T-helper 22 cell (primary cell): ENCODE measurements at regions not wholly inside any gene's neighbourhood (a gene's known extent, or its start where the extent isn't known, plus 50 kb on each side); places are given as distances from the start of the nearest gene placed in this dataset.

Experiments
- DNase-seq: peaks from one replicate; pipeline ENCODE4 v3.0.0-alpha.2; 2020; ENCODE audit warnings: low read depth

DNA sequence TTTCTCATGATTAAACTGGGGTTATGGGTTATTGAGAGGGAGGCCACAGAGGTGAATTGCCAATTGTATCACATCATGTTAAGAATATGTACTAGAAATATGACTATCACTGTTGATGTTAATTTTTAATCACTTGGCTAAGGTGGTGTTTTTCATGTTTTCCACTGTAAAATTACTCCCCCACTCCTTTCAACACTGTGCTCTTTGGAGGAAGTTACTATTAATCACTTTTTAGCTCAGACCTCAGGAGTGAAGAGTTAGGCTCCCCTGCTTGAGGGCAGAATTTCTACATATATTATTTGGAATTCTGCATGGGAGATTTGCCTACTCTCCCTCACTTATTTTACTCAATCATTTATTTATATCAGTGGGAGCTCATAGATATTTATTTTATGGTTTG, 76.0 kb upstream of the OSR1 start:
- no peak for DNase-seq

DNA sequence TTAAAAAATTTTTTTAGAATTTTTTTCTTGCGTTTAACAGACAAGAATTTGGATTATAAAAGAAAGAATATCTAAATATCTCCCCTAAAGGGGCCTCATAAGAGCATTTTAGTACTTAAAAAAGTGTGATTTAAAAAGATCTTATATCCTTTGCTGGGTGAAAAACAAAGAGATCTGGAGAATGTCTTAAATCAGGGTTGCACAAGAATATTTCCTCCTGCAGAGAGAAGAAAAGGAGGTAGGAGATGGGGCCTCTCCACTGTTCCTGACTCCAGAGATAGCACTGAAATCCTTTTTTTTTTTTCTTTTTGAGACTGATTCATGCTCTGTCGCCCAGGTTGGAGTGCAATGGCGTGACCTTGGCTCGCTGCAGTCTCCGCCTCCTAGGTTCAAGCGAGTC, 68.5 kb upstream of the OSR1 start:
- no peak for DNase-seq

DNA sequence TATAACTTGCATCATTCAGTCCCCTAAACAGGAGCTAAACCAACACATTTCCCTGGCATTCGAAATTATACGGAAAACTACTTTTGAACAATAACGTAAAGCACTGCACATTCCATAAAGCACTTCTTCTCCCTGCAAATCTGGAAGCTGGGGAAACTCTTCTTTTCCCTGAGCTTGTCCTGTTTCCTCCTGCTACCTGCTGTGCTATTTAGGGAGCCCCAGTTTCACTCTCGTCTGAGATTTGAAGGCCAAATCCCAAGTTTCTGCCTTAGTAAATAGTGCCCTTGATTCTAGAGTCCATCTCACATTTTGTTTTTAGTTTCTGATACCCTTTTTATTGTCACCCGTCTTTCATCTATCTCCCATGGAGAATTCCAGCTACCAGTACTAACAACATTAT, 67.7 kb upstream of the OSR1 start:
- no peak for DNase-seq

DNA sequence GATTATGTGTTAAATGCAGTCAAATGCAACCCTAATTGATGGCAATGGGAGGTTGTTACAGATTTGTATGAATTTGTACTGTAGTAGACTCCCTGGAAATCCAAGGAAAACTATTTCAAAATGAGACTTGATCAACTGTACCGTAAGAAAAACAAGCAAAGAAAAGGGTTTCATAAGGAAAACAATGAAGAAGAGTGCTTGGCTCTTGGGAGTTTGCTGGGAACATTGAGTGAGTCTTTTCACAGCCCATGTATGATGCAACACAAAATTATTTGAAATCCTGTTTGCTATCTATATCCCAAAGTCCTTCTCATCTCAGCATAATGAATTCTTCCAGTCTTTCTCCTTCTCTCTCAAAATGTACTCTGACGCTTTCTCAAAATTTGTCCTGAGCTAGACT, 67.0 kb upstream of the OSR1 start:
- DNase-seq = no peak

DNA sequence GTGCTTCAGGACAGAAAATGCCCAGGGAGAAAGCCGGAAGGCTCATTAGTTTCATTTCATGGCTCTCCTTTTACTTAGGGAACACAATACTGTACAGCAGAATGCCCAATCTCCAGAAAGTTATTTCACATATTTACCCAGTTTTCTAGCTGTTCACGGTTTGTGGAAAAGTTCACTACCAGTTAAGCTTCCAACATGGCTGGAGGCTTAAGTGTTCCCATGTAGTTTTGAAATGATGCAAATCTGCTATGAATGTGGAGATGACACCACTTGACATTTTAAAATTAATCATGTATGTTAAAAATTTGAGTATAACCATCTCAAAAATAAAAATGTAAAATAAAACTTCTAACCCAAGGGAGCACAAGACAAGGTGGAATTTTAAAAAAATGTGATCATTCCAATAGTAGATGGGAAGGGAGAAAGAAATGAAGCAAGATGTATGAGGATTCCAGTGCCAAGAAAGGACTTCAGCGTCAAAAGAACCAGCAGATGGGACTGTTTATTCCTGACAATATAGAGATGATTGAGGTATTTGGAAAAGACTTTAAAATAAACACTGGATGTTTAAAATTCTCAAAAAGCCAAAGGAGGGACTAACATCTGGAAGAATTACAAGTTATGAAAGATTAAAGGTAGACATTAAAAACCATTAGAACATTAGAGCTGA, 60.9 kb upstream of the OSR1 start:
- DNase-seq = no peak

DNA sequence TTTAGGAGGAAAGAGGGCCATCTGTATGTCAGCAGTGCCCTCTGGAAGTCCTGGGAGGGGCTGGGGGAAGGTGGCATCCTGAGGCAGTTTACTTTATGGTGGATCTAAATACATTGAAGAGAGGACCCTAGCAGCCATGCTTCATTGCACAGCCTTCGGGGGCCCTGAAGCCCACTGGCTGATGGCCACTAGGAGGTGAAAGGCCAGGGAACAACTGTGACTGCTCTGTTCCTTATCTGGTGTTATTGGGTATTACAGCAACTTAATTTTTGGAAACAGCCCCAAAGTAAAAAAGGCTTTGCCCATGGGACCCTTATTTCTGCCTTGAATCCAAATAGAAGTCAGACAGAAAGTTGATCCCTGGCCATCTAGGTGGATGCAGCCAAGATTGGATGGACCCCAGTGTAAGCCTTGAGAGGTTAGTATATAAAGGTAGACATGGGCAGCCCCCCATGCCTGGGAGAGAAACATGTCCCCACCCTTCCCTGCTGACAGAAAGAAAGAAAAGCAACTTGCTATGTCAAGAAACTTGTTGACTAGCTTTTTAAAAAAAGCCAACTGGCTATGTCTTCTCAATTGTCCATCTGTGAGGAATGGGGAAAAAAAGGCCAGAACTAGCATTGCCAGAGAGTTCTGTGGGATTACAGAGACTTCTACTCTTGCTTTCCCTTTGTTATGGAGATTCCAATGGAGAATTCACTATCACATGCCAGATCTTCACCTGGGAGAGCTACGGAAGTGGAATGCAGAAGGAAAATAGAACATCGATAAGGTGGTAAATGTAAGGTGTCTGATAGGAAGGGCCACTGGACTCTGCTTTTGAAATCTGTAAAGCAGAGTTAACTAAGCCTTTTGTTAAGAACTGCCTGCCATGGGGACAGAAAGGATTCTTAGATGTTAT, 58.6 kb upstream of the OSR1 start:
- no peak for DNase-seq

DNA sequence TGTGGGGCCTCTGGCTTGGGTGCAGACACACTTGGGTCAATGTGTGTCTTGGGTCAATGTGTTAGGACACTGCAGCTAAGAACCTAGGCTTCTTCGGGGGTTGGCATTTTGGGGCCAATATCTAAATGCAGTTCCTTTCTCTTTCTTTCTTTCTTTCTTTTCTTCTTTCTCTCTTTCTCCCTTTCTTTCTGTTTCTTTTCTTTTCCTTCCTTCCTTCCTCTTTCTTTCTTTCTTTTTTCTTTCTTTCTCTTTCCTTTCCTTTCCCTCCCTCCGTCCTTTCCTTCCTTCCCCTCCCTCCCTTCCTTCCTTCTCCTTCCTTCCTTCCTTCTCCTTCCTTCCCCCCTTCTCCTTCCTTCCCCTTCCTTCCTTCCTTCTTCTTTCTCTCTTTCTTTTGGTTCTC, 57.7 kb upstream of the OSR1 start:
- no peak for DNase-seq

DNA sequence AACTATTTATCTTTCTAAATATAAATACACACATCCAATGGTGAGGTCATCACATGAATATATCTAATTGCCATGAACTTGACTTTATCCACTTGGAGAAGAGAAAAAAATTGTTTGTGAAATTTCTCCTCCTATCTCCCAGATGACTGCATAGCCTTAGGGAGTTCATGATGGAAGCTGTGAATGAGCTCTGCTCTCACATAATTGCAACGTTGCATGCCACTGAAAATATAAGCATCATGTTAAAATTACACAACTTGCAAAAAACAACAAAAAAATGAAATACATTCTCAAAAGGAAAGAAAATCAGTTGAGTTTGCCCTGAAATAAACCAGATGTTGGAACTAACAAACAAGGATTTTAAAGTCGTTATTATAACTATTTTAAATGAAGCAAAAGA, 50.6 kb upstream of the OSR1 start:
- no peak for DNase-seq

DNA sequence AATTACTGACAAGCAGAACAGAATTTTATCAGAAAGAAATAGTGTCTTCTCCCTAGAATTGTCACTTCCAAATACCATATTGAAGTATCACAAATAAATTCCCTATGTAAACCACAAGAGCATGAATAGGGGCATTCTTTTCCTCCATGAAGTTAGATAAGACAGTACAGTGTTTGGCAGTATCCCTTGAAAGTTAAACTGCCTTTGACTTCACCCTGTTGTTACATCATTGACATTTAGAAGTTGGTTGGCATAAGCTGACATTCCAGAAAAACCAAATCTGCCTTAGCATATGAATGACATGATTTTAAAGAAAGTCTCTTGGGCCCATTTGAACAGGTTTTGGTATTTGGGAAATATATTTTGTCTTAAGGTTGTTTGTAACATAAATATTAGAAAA, 50.2 kb upstream of the OSR1 start:
- no peak for DNase-seq
